Endothelial cell of umbilical vein (primary cell): ENCODE measurements at regions not wholly inside any gene's neighbourhood (a gene's known extent, or its start where the extent isn't known, plus 50 kb on each side); places are given as distances from the start of the nearest gene placed in this dataset.

Experiments
- BruUV-seq: library from RNA; stranded (reverse); fragments of 400-500 nt; replicated peaks from 2 replicates; lab custom pipeline; 2021; lab: Mats Ljungman, UMichigan
- CTCF ChIA-PET: fragments of 300-600, 350-600 bp; sonication (Branson Sonifier 250); formaldehyde crosslinking; loops from one replicate; lab custom pipeline; 2021; ENCODE audit warnings: antibody characterized with exemption, inconsistent platforms; lab: Charles Lee
- POLR2A ChIA-PET: fragments of 300-600, 350-600 bp; sonication (Branson Sonifier 250); formaldehyde crosslinking; loops from one replicate; lab custom pipeline; 2021; ENCODE audit warnings: antibody characterized with exemption, inconsistent platforms; lab: Charles Lee
- DNase-seq: peaks from one replicate; pipeline ENCODE4 v3.0.0-alpha.2; 2011; ENCODE audit warnings: low read depth, low spot score
- FAIRE-seq: peaks from 2 replicates; lab custom pipeline; 2011; peaks lifted over from hg19 to GRCh38; lab: Jason Lieb, UNC
- H2AFZ ChIP-seq: 2 replicates; pipeline ENCODE4 v1.6.0; 2012; ENCODE audit warnings: low read depth, low read length, control low read depth, inconsistent platforms
- H3K27ac ChIP-seq: 2 replicates; pipeline ENCODE4 v1.5.1; 2011; ENCODE audit warnings: low read depth, mild to moderate bottlenecking, control low read depth, low read length, moderate library complexity; ENCODE audit not compliant: insufficient read depth
- H3K27me3 ChIP-seq, 2 experiments: 2 replicates each; pipeline versions ENCODE4 v1.6.0 to v1.6.1; 2011; ENCODE audit warnings: low read length in 2 of 2, mixed read lengths in 1 of 2; ENCODE audit not compliant: control insufficient read depth in 2 of 2, insufficient read depth in 2 of 2
- H3K36me3 ChIP-seq, 2 experiments: 2 replicates in 1 of 2; 3 replicates in 1 of 2; pipeline ENCODE4 v1.5.1; 2011; ENCODE audit warnings: low read length in 2 of 2, mild to moderate bottlenecking in 1 of 2, moderate library complexity in 1 of 2; ENCODE audit not compliant: control insufficient read depth in 2 of 2, insufficient read depth in 2 of 2; ENCODE audit errors: extremely low read depth in 1 of 2
- H3K4me1 ChIP-seq: 3 replicates; pipeline ENCODE4 v1.5.1; 2011; ENCODE audit warnings: mild to moderate bottlenecking, low read length; ENCODE audit not compliant: control insufficient read depth, insufficient read depth; ENCODE audit errors: extremely low read depth
- H3K4me2 ChIP-seq: 2 replicates; pipeline ENCODE4 v1.6.1; 2011; ENCODE audit warnings: low read length, control low read depth, mixed read lengths; ENCODE audit not compliant: insufficient read depth
- H3K4me3 ChIP-seq, 3 experiments: fragments of 200-600 bp in 1 of 3; sonication (generic), shearing (Covaris generic) in 1 of 3; replicated peaks in 1 of 3; 2 replicates each; pipeline ENCODE4 v1.5.1; 2011 to 2016; ENCODE audit warnings: control low read depth in 3 of 3, low read length in 3 of 3, mild to moderate bottlenecking in 2 of 3, inconsistent platforms in 1 of 3, low read depth in 1 of 3, moderate library complexity in 1 of 3; ENCODE audit not compliant: insufficient read depth in 1 of 3
- H3K79me2 ChIP-seq: 2 replicates; pipeline ENCODE4 v1.6.0; 2012; ENCODE audit warnings: low read length, inconsistent platforms; ENCODE audit not compliant: control insufficient read depth, insufficient read depth
- H3K9ac ChIP-seq: replicated peaks from 2 replicates; pipeline ENCODE3; 2011; ENCODE audit warnings: low read length, control low read depth; ENCODE audit not compliant: insufficient read depth; ENCODE audit errors: extremely low read depth
- H3K9me1 ChIP-seq: replicated peaks from 3 replicates; pipeline ENCODE4 v1.6.0; 2011; ENCODE audit warnings: mild to moderate bottlenecking, low read length; ENCODE audit not compliant: control insufficient read depth, insufficient read depth; ENCODE audit errors: extremely low read depth
- H3K9me3 ChIP-seq: replicated peaks from 2 replicates; pipeline ENCODE4 v1.5.1; 2012; ENCODE audit warnings: low read length, inconsistent platforms; ENCODE audit not compliant: control insufficient read depth, insufficient read depth
- H4K20me1 ChIP-seq: replicated peaks from 2 replicates; pipeline ENCODE3; 2011; ENCODE audit warnings: mild to moderate bottlenecking, low read length; ENCODE audit not compliant: control insufficient read depth, insufficient read depth; ENCODE audit errors: extremely low read depth
- CTCF ChIP-seq, 2 donors: IDR thresholded peaks; 1 replicate in 1 of 2; 2 replicates in 1 of 2; pipeline ENCODE4 v1.5.1; 2011; ENCODE audit warnings: low read length in 2 of 2, mild to moderate bottlenecking in 2 of 2, moderate library complexity in 2 of 2, control low read depth in 1 of 2, inconsistent platforms in 1 of 2, low read depth in 1 of 2; ENCODE audit not compliant: insufficient read depth in 1 of 2; ENCODE audit errors: extremely low read depth in 1 of 2
- EZH2 ChIP-seq: IDR thresholded peaks from 2 replicates; pipeline ENCODE4 v1.6.1; 2012; ENCODE audit warnings: borderline replicate concordance, low read depth, mild to moderate bottlenecking, moderate library complexity, low read length, inconsistent platforms; ENCODE audit not compliant: severe bottlenecking
- FOS ChIP-seq: IDR thresholded peaks from 2 replicates; pipeline ENCODE4 v1.6.1; 2011; ENCODE audit warnings: mild to moderate bottlenecking, low read length, moderate library complexity, borderline replicate concordance; ENCODE audit not compliant: insufficient read depth
- GATA2 ChIP-seq: IDR thresholded peaks from 2 replicates; pipeline ENCODE4 v1.7.0; 2011; ENCODE audit warnings: low read depth, mild to moderate bottlenecking, moderate library complexity, mixed read lengths, low read length; ENCODE audit not compliant: insufficient read length, insufficient read depth
- JUN ChIP-seq: IDR thresholded peaks from 2 replicates; pipeline ENCODE4 v1.6.1; 2011; ENCODE audit warnings: borderline replicate concordance, low read depth; ENCODE audit not compliant: insufficient read length, insufficient read depth
- MYC ChIP-seq: IDR thresholded peaks from one replicate; pipeline ENCODE4 v1.6.1; 2011; ENCODE audit warnings: mild to moderate bottlenecking, low read depth, low read length
- POLR2A ChIP-seq: IDR thresholded peaks from 2 replicates; pipeline ENCODE4 v1.6.1; 2012; ENCODE audit warnings: low read depth, mild to moderate bottlenecking, control low read depth, low read length
- POLR2AphosphoS5 ChIP-seq: IDR thresholded peaks from 2 replicates; pipeline ENCODE4 v1.6.1; 2012; ENCODE audit warnings: low read depth, mild to moderate bottlenecking, control low read depth, low read length, moderate library complexity; ENCODE audit not compliant: insufficient read depth
- dilution Hi-C: fragments of 300-500 bp; cut with MboI; formaldehyde crosslinking; loops from one replicate; pipeline ENCODE4 v1.15.0; 2019; ENCODE audit warnings: low sequenced_read_pairs; ENCODE audit not compliant: extremely low pct_ligation_motif_present
- intact Hi-C: fragments of 100-400 bp; cut with micrococcal nuclease; formaldehyde crosslinking; loops from one replicate; pipeline ENCODE4 v1.10.0; 2022
- TF ChIP-seq, protein P1 (sequence below): IDR thresholded peaks from 2 replicates; pipeline ENCODE4 v1.6.1; 2011; ENCODE audit not compliant: insufficient read depth, insufficient read length

DNA sequence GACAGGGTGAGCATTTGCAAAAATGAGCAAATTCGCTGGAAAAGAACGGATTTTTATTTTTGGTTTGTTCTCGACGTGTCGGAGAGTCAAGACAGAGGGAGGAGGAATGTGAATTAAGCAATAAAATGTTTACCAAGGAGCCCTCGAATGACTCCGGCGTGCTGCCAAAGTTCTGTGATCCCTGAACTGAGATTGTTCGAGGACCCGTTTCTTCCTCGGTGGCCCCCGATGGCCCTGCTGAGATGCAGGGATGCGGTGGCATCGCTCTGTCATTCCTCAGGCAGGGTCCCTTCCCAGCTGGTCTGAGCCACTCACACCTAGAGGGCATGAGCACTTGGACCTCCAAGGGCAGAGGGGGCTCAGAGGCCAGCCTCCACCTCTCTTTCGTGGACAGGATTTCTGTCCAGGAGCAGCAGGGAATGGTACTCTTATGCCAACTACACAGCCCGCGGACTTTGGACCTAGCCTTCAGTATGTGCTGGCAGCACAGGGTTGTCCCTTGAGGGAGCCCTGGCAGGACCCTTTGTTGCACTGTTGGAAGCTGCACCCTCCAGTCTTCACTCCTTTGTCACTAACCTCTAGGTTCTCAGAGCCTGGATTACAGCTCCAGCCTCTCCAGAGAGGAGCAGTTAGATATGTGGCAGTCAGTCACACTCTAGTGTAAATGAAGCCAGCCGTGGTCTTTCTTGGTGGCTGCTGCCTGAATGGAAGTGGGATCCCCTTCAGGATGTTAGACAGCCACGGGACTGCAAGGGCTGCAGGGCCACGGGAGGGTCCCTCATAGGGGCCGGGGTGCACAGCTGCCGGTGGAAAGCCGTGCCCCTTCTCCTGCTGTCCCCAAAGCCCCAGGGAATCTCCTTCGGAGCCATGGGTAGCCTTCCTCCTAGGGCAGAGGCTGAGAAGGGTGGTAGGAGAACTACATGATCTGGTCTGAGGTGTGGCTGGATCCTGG, 109.4 kb upstream of the ANO1 start:
- peaks cover 8% of the 10 kb centered on the region for H3K4me1 ChIP-seq
- no peaks in the 10 kb centered on the region for H3K79me2 ChIP-seq
- no peak overlapping the region for H3K4me2 ChIP-seq
- POLR2A ChIA-PET: no interaction called here
- intact Hi-C loops: no loop called here
- H3K27me3 ChIP-seq: no peaks in the 10 kb centered on the region
- H4K20me1 ChIP-seq: no peaks in the 10 kb centered on the region
- FAIRE-seq (no peak), DNase-seq (no peak)
- H2AFZ ChIP-seq: no peak overlapping the region
- no peak overlapping the region for H3K27ac ChIP-seq
- TF ChIP-seq POLR2AphosphoS5 (no peak), FOS (no peak), POLR2A (no peak), EZH2 (no peak), CTCF (IDR thresholded peaks at IDR 0.05; ENCODE audit: extremely low read depth in 1 of 2, insufficient read depth in 1 of 2, low read depth in 1 of 2, low read length in 2 of 2) (no peak), JUN (no peak), MYC (no peak), GATA2 (no peak)
- TF ChIP-seq, protein P1, sequence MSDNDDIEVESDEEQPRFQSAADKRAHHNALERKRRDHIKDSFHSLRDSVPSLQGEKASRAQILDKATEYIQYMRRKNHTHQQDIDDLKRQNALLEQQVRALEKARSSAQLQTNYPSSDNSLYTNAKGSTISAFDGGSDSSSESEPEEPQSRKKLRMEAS: no peak
- no peaks in the 10 kb centered on the region for H3K36me3 ChIP-seq
- no TSS peak for BruUV-seq
- H3K9ac ChIP-seq: no peak overlapping the region
- H3K9me3 ChIP-seq: no peaks in the 10 kb centered on the region
- no peak overlapping the region for H3K4me3 ChIP-seq
- CTCF ChIA-PET: no interaction called here
- H3K9me1 ChIP-seq: no peaks in the 10 kb centered on the region
- dilution Hi-C loops: no loop called here
